ENCODE measurements at regions not wholly inside any gene's neighbourhood (a gene's known extent, or its start where the extent isn't known, plus 50 kb on each side); places are given as distances from the start of the nearest gene placed in this dataset.

DNA sequence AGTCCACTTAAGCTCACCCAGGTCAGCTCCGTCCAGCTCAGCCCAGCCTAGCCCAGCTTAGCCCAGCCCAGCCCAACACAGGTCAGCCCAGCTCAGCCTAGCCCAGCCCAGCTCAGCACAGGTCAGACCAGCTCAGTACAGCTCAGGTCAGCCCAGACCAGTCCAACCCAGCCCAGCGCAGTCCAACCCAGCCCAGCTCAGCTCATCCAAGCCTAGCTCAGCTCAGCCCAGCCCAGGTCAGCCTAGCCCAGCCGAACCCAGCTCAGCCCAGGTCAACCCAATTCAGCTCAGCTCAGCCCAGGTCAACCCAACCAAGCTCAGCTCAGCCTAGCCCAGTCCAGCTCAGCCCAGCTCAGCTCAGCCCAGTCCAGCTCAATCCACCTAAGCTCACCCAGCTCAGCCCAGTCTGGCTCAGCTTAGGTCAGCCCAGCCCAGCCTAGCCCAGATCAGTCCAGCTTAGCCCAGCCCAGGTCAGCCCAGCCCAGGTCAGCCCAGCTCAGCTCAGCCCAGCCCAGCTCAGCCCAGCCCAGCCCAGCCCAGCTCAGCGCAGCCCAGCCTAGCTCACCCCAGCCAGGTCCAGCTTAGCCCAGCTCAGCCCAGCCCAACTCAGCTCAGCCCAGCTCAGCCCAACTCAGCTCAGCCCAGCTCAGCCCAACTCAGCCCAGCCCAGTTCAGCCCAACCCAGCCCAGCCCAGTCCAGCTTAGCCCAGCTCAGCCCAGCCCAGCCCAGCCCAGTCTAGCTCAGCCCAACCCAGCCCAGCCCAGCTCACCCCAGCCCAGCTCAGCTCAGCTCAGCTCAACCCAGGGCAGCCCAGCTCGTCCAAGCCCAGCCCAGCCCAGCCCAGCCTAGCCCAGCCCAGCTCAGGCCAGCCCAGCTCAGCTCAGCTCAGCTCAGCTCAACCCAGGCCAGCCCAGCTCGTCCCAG lies 184.0 kb downstream of the TMEM121 start:
- dilution Hi-C loops (cut with MboI; ENCODE audit: extremely low pct_ligation_motif_present, low sequenced_read_pairs) (no loop called here), intact Hi-C loops (cut with micrococcal nuclease) (no loop called here)
- Histone ChIP-seq H2AFZ (ENCODE audit: low read depth, low read length) (no peak overlapping the region), H3K4me2 (ENCODE audit: insufficient read depth, low read length) (no peak overlapping the region), H3K4me1 (ENCODE audit: control insufficient read depth, extremely low read depth, insufficient read depth, low read length) (no peaks in the 10 kb centered on the region), H4K20me1 (replicated peaks; ENCODE audit: control insufficient read depth, extremely low read depth, insufficient read depth, low read length) (no peaks in the 10 kb centered on the region), H3K9me3 (replicated peaks; ENCODE audit: control insufficient read depth, insufficient read depth, low read length) (no peaks in the 10 kb centered on the region), H3K79me2 (ENCODE audit: control insufficient read depth, insufficient read depth, low read length) (no peaks in the 10 kb centered on the region), H3K36me3 (ENCODE audit: control insufficient read depth in 2 of 2, extremely low read depth in 1 of 2, insufficient read depth in 2 of 2, low read length in 2 of 2) (no peaks in the 10 kb centered on the region), H3K9ac (replicated peaks; ENCODE audit: extremely low read depth, insufficient read depth, low read length) (no peak overlapping the region), H3K27ac (ENCODE audit: insufficient read depth, low read depth, low read length) (no peak overlapping the region), H3K27me3 (ENCODE audit: control insufficient read depth in 2 of 2, insufficient read depth in 2 of 2, low read length in 2 of 2) (no peaks in the 10 kb centered on the region), H3K4me3 (replicated peaks in 1 of 3; ENCODE audit: insufficient read depth in 1 of 3, low read depth in 1 of 3, low read length in 3 of 3) (no peak overlapping the region), H3K9me1 (replicated peaks; ENCODE audit: control insufficient read depth, extremely low read depth, insufficient read depth, low read length) (no peaks in the 10 kb centered on the region)
- no TSS peak for BruUV-seq (replicated peaks)
- ChIA-PET CTCF (no interaction called here), POLR2A (no interaction called here)
- TF ChIP-seq JUN (IDR thresholded peaks at IDR 0.05; ENCODE audit: borderline replicate concordance, insufficient read depth, insufficient read length, low read depth), result no peak
- TF ChIP-seq GATA2 (IDR thresholded peaks at IDR 0.05; ENCODE audit: insufficient read depth, insufficient read length, low read depth, low read length), result no peak
- TF ChIP-seq, protein P1, sequence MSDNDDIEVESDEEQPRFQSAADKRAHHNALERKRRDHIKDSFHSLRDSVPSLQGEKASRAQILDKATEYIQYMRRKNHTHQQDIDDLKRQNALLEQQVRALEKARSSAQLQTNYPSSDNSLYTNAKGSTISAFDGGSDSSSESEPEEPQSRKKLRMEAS (IDR thresholded peaks at IDR 0.05; ENCODE audit: insufficient read depth, insufficient read length), result no peak
- no peak for TF ChIP-seq POLR2A (IDR thresholded peaks at IDR 0.05; ENCODE audit: low read depth, low read length)
- no peak for TF ChIP-seq POLR2AphosphoS5 (IDR thresholded peaks at IDR 0.05; ENCODE audit: insufficient read depth, low read depth, low read length)
- TF ChIP-seq, protein P2, sequence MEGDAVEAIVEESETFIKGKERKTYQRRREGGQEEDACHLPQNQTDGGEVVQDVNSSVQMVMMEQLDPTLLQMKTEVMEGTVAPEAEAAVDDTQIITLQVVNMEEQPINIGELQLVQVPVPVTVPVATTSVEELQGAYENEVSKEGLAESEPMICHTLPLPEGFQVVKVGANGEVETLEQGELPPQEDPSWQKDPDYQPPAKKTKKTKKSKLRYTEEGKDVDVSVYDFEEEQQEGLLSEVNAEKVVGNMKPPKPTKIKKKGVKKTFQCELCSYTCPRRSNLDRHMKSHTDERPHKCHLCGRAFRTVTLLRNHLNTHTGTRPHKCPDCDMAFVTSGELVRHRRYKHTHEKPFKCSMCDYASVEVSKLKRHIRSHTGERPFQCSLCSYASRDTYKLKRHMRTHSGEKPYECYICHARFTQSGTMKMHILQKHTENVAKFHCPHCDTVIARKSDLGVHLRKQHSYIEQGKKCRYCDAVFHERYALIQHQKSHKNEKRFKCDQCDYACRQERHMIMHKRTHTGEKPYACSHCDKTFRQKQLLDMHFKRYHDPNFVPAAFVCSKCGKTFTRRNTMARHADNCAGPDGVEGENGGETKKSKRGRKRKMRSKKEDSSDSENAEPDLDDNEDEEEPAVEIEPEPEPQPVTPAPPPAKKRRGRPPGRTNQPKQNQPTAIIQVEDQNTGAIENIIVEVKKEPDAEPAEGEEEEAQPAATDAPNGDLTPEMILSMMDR (IDR thresholded peaks at IDR 0.05; ENCODE audit: extremely low read depth in 1 of 2, insufficient read depth in 1 of 2, low read depth in 1 of 2, low read length in 2 of 2), result no peak
- TF ChIP-seq MYC (IDR thresholded peaks at IDR 0.05; ENCODE audit: low read depth, low read length), result no peak
- no peak for TF ChIP-seq FOS (IDR thresholded peaks at IDR 0.05; ENCODE audit: borderline replicate concordance, insufficient read depth, low read length)
- no peak for DNase-seq (ENCODE audit: low read depth, low spot score)
- FAIRE-seq, result no peak

Measured in endothelial cell of umbilical vein (primary cell).